ENCODE measurements at regions not wholly inside any gene's neighbourhood (a gene's known extent, or its start where the extent isn't known, plus 50 kb on each side); places are given as distances from the start of the nearest gene placed in this dataset.
"Not testable (repeated sequence)": the region's sequence is repeated elsewhere in the genome, so short reads cannot be mapped to it uniquely, and the experiment has no call there.

DNA sequence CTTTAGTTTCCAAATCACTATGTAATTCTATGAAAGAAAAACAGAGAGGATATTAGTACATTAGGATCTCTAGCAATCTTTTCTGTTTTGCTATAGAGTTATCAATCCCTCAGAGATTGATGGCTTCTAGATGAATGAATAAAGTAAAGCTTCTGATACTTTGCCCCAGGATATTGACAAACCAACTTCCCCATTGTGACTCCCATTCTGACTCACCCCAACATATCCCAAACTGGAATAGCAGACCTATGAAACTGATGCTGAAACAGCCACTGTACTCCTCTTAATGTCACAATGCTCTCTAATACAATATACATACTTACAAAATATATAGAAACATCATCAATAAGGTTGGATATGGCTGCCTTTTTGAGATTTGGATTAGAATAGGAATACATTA lies 442.1 kb upstream of the NR5A2 start:
- DNase-seq (ENCODE audit: low read depth in 1 of 2, low spot score in 1 of 2) = no peak

DNA sequence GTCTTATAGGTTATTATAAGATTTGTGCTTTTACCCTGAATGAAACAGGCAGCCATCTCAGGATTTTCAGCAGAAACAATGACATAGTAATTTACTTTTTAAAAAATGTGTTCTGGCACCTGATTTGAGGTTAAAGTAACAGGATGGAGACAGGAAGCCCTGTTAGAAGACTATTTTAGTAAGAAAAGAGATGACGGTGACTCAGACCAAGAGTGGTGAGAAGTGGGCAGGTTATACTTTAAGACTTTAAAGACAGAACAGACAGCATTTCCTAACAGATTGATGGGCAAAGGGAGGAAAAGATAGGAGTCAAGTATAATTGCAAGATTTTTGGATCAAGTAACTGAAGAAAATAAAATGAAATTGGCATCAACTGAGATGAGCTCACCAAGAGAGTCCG lies 436.8 kb upstream of the NR5A2 start:
- no peak for DNase-seq (ENCODE audit: low read depth in 1 of 2, low spot score in 1 of 2)

DNA sequence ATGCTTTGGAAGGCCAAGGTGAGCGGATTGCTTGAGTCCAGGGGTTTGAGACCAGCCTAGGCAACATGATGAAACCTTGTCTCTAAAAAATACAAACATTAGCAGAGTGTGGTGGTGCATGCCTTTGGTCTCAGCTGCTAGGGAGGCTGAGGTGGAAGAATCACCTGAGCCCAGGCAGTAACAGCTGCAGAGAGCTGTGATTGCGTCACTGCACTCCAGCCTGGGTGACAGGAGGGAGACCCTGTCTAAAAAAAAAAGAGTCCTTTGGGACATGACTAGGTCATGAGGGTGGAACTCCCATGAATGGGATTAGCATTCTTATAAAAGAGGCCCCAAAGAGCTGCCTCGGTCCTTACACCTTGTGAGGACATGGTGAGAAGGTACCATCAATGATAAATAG lies 436.0 kb upstream of the NR5A2 start:
- no peak for DNase-seq (ENCODE audit: low read depth in 1 of 2, low spot score in 1 of 2)

DNA sequence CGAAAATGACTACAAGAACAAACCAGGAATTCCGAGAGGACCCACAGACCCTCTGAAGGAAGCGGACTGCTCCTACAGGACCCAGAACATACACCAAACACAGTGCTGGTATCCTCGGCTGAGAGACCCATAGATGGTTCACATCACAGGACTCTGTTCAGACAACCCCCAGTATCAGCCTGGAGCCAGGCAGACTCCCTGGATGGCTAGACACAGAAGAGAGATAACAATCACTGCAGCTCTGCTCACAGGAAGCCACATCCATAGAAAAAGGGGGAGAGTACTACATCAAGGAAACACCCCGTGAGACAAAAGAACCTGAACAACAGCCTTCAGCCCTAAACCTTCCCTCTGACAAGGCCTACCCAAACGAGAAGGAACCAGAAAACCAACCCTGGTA lies 434.0 kb upstream of the NR5A2 start:
- no peak for DNase-seq (ENCODE audit: low read depth in 1 of 2, low spot score in 1 of 2)

DNA sequence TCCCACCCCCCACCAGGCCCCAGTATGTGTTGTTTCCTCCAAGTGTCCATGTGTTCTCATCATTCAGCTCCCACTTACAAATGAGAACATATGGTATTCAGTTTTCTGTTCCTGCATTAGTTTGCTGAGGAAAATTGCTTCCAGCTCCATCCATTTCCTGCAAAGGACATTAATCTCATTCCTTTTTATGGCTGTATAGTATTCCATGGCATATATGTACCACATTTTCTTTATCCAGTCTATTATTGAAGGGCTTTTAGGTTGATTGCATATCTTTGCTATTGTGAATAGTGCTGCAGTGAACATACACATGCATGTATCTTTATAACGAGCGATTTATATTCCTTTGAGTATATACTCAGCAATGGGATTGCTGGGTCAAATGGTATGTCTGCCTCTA lies 431.1 kb upstream of the NR5A2 start:
- DNase-seq (ENCODE audit: low read depth in 1 of 2, low spot score in 1 of 2) = not testable (repeated sequence)

DNA sequence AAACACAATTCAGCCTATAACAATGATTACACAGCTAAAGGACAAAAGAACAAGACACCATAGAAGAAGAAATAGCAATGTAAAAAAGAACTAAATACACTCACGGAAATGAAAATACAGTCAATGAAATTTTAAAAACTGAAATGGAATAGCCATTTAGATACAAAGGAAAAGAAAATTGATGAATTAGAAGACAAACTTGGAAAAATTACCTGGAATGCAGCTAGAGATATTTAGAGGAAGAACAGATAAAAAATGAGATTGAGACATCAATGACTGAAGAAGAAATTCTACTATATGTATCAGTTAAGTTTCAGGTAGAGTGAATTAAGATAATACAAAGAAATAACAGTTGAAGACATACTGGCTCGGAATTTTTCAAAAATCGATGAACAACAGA lies 430.4 kb upstream of the NR5A2 start:
- DNase-seq (ENCODE audit: low read depth in 1 of 2, low spot score in 1 of 2) = no peak

GRCh38 chr1:199608414-199608813 lies 419.1 kb upstream of the NR5A2 start:
- no peak for DNase-seq (ENCODE audit: low read depth in 1 of 2, low spot score in 1 of 2)

DNA sequence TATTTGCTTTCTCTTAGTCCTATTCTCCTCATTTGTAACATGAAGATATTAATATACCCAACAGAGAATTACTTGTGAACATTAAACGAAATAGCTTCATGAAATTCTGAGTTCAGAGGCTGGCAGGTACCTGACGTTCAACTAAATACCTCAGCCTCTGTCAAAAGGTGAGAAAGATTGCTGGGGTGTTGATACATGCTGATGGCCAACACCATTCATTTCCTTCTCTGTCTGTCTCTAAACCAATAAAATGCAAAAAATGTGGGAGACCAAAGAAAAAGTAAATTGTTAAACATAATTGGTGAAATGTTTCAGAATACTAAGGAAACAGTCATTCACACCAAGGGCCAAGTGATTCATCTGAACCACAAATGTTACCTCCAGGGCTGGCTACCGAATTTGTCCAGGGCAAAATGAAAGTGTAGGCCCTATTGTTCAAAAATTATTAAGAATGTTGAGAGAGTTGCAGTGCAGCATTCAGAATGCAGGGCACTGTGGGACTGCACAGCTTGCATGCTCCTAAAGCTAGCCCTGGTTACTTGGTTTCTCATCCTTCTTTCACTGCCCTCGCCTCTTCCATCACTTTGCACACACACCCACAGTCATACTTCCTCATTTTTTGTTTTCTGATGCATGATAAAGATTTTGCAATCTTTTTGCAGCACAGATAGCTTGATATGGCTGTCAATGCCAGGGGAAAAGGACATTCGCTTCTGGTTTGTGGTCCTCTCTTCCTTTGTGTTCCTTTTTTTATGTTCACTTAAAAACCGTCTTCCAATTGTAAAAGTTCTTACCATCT lies 414.3 kb upstream of the NR5A2 start:
- no peak for DNase-seq (ENCODE audit: low read depth in 1 of 2, low spot score in 1 of 2)

- no peak for DNase-seq (ENCODE audit: low read depth in 1 of 2, low spot score in 1 of 2)
Measured at GRCh38 chr1:199616947-199617346, 410.6 kb upstream of the NR5A2 start.

- DNase-seq (ENCODE audit: low read depth in 1 of 2, low spot score in 1 of 2) = no peak
Measured at GRCh38 chr1:199619223-199619622, 408.3 kb upstream of the NR5A2 start.

DNA sequence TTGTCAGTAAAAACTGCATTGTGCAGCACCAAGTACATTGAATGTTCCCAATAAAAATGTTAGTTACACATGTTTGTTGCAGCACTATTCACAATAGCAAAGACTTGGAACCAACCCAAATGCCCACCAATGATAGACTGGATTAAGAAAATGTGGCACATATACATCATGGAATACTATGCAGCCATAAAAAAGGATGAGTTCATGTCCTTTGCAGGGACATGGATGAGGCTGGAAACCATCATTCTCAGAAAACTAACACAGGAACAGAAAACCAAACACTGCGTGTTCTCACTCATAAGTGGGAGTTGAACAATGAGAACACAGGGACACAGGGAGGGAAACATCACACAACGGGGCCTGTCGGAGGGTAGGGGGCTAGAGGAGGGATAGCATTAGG lies 401.3 kb upstream of the NR5A2 start:
- not testable (repeated sequence) for DNase-seq (ENCODE audit: low read depth in 1 of 2, low spot score in 1 of 2)

- DNase-seq (ENCODE audit: low read depth in 1 of 2, low spot score in 1 of 2) = no peak
Measured at GRCh38 chr1:199629624-199630023, 397.9 kb upstream of the NR5A2 start.

DNA sequence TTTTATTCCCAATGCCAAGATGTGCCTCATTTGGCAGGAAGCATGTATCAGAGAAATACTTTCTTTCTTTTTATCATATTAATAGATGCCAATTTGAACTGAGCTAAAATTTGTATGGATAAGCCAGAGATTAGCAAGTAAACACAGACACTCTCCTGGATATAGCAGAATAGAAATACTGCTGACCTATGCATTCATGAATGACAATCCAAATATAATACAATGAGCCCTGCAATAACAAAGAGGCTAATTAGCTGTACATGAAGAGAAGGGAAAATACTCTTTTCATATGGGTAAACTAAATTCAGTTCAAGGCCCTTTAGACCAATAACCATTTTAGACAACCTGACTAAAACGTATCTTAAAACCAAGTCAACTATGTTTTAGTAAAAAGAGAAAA lies 388.1 kb upstream of the NR5A2 start:
- DNase-seq (ENCODE audit: low read depth in 1 of 2, low spot score in 1 of 2) = no peak

DNA sequence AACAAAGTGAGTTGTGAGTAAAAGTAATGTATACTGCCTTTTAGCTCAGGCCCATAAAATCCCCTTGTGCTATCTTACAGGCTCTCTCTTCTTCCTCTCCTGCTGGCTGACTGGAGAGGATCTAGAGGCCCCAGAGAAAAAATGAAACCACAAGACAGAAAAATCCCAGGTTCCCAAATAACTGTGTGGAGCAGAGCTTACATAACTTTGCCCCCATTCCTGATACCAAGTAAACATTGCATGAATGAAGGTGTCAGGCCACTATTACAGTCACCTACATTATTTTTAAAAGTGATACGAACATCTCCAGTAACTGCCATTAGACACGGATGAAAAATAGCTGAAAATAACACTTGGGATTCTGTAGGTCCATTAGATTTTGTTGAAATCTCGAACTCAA lies 386.0 kb upstream of the NR5A2 start:
- no peak for DNase-seq (ENCODE audit: low read depth in 1 of 2, low spot score in 1 of 2)

DNA sequence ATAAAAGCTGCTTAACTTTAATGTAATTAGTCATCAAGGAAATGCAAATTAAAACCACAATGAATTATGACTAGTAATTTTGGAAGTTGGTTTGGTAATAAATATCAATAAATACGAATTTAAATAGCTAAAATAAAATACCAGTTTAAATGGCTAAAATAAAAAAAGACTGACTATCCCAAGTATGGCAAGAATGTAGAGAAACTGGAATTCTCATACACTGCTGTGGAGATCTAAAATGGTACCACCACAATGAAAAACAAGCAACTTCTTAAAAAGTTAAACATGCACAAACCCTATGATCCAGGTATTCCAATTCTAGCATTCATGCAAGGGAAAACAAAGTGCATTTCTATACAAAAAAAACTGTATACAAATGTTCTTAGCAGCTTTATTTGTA lies 382.6 kb upstream of the NR5A2 start:
- DNase-seq (ENCODE audit: low read depth in 1 of 2, low spot score in 1 of 2) = no peak

- DNase-seq (ENCODE audit: low read depth in 1 of 2, low spot score in 1 of 2) = no peak
Measured at GRCh38 chr1:199646761-199647160, 380.7 kb upstream of the NR5A2 start.

DNA sequence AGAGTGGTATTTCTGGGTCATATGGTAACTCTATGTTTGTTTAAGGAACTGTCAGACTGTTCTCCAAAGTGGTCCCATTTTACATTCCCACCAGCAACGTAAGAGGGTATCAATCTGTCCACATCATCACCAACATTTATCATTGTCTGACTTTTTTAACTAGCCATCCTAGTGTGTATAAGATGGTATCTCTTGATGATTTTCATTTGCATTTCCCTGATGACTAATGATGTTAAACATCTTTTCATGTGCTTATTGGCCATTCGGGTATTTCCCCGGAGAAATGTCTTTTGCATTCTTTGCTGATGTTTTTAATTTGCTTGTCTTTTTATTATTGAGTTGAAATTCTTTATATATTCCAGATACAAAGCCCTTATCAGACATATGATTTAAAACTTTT lies 370.1 kb upstream of the NR5A2 start:
- DNase-seq (ENCODE audit: low read depth in 1 of 2, low spot score in 1 of 2) = no peak

- no peak for DNase-seq (ENCODE audit: low read depth in 1 of 2, low spot score in 1 of 2)
Measured at GRCh38 chr1:199660071-199660470, 367.4 kb upstream of the NR5A2 start.

DNA sequence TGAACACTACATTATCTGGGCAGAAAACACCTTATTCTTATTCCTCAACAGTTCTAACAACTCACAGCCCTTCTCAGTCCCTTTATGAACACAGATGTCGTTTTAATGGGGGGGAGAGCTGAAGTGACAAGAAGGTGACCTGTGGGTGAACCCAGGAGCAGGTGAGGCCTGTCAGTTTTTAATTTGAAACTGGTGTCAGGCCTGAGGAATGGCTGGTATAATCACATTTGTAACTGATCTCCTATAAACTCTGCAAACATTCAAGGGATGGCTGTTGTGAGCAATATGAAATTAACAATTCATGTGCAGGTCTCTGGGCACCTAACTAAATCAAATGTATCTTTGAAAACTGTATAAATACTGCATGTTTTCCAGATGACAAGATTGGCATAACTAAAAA lies 362.1 kb upstream of the NR5A2 start:
- no peak for DNase-seq (ENCODE audit: low read depth in 1 of 2, low spot score in 1 of 2)

DNA sequence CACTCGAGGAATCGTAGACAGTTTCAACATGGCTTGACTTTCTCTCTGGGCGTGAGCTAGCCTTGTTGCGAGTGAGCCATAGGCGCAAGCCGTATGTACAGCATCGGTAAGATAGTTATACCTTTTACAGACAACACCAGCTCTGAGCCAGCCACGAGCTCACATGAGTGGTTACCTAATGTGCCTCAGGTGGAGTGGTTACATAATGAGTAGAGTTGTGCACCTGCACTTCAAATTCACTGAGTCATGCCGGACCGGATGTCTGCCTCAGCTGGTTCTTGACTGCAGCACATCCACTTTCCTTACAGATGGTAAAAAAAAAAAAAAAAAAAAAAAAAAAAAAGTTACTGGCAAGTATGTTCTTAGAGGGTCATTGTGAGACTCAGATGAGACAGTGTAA lies 360.4 kb upstream of the NR5A2 start:
- DNase-seq (ENCODE audit: low read depth in 1 of 2, low spot score in 1 of 2) = no peak

GRCh38 chr1:199669916-199670315 lies 357.6 kb upstream of the NR5A2 start:
- no peak for DNase-seq (ENCODE audit: low read depth in 1 of 2, low spot score in 1 of 2)

GRCh38 chr1:199671684-199672083 lies 355.8 kb upstream of the NR5A2 start:
- DNase-seq (ENCODE audit: low read depth in 1 of 2, low spot score in 1 of 2) = no peak

DNA sequence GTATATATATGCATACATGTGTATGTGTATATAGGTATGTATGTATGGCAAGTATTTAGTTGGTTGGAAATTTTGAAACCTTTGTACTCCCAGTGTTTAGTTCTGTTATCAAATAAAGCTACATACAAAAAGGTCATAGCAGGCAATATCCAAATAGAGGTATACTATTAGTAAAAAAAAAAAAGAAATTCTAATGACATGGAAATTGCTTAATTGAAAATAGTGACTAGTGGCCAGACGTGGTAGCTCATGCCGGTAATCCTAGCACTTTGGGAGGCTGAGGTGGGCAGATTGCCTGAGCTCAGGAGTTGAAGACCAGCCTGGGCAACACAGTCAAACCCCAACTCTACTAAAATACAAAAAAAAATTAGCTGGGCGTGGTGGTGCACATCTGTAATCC lies 351.6 kb upstream of the NR5A2 start:
- DNase-seq (ENCODE audit: low read depth in 1 of 2, low spot score in 1 of 2) = no peak

DNA sequence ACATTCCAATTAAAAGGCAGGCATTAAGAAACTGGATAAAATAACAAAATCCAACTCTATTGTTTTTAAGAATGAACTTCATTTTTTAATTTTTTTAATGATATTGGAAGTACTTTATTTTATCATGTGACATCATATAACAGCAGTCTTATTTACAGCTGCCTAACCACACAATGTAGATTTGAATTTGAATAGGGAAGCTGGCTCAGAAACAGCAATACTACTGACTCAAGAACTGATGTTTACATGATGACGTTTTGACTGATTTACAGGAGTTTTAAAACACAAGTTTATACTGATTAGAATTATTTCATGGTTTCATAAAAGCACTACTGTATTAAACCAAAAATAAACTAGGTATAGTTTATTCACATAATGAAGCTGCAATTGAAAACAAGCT lies 348.7 kb upstream of the NR5A2 start:
- no peak for DNase-seq (ENCODE audit: low read depth in 1 of 2, low spot score in 1 of 2)
